Pancreas (tissue), 10 donors: ENCODE measurements at regions not wholly inside any gene's neighbourhood (a gene's known extent, or its start where the extent isn't known, plus 50 kb on each side); places are given as distances from the start of the nearest gene placed in this dataset.

Experiments used
- ATAC-seq, 4 donors: fragments of 200-7000 bp; cut with Tn5 transposase; one replicate each; pipeline versions ENCODE4 v1.8.0 to v1.9.1; 2020; ENCODE audit warnings: mild to moderate bottlenecking in 4 of 4, moderate library complexity in 4 of 4
- DNase-seq, 6 donors: peaks; one replicate each; pipeline ENCODE4 v3.0.0-alpha.2; 2020
- FAIRE-seq: peaks from 2 replicates; lab custom pipeline; 2012; peaks lifted over from hg19 to GRCh38; lab: Jason Lieb, UNC
- H3K27ac ChIP-seq, 4 donors: fragments of 200-600 bp; sonication (generic); 1 replicate in 3 of 4; 2 replicates in 1 of 4; pipeline versions ENCODE4 v1.5.0 to v1.8.0; 2020
- H3K27me3 ChIP-seq, 4 donors: fragments of 200-600 bp; one replicate each; pipeline ENCODE4 v1.8.0; 2021
- H3K36me3 ChIP-seq, 3 donors: fragments of 200-600 bp; sonication (generic) in 1 of 3; one replicate each; pipeline versions ENCODE4 v1.5.0 to v1.8.0; 2020 to 2021
- H3K4me1 ChIP-seq, 3 donors: fragments of 200-600 bp; one replicate each; pipeline ENCODE4 v1.8.0; 2021
- H3K4me3 ChIP-seq, 4 donors: fragments of 200-600 bp; sonication (generic) in 2 of 4; one replicate each; pipeline versions ENCODE4 v1.5.0 to v1.8.0; 2020 to 2021
- H3K9me3 ChIP-seq, 4 donors: fragments of 200-600 bp; one replicate each; pipeline ENCODE4 v1.8.0; 2021
- CTCF ChIP-seq, 4 donors: fragments of 200-600 bp; sonication (generic) in 3 of 4; IDR thresholded peaks; one replicate each; pipeline versions ENCODE4 v1.5.0 to v1.8.0; 2021; ENCODE audit warnings: antibody characterized with exemption in 4 of 4
- WGBS, 2 donors: extraction: QIAGEN DNeasy Blood & Tissue Kit; methylation state at CpG; one replicate each; pipeline ENCODE4 v1.1.7; 2013; 5-methylcytosine and 5-hydroxymethylcytosine counted together
- intact Hi-C, 3 donors: fragments of 100-400 bp; cut with DNase I; formaldehyde crosslinking; loops; one replicate each; pipeline versions ENCODE4 v1.11.1 to v1.14.2; 2022
- donor health status: healthy with polysubstance abuse.
- donor health status: DM: no; HTN: no; CAD: no; lungs with moderate emphysema.
- donor health status: DM: no; HTN: no; CAD: no.
- donor health status: control.
- donor health status: control.
- donor health status: Bipolar disorder and iron deficiency.
- donor health status: DM: yes; HTN: yes; CAD: no.
- donor health status: DM: no; HTN: no; CAD: no.
- donor health status: DM: no; HTN: no; CAD: no.
- donor health status: DM: yes; HTN: yes; CAD: no.

DNA sequence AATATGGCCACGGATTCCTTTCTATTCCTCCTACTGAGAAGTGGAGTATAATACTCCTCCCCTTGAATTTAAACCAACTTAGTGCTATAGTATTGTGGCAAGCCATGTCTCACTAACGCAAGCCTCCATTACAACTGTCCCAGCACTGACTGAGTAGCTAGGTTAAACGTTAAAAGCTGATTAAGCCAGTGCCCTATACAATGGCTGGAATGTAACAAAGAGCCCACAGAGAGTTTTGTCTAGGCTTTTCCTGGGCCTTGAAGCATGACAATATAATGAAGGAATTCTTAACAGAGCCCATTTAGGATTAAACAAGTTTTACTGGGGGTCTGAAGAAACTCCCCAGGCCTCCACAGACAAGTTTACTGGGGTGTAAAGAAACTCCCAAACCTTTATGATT, 254.5 kb upstream of the DACH1 start:
- TF ChIP-seq CTCF (IDR thresholded peaks at IDR 0.05): no peak
- H3K36me3 ChIP-seq: no peaks in the 10 kb centered on the region
- ATAC-seq (no peak), FAIRE-seq (no peak), DNase-seq (no peak)
- no peak overlapping the region for H3K4me3 ChIP-seq
- H3K9me3 ChIP-seq: no peaks in the 10 kb centered on the region
- H3K27me3 ChIP-seq: no peaks in the 10 kb centered on the region
- intact Hi-C loops: no loop called here
- H3K4me1 ChIP-seq: peaks cover 0 to 8% (median 7%) of the 10 kb centered on the region in 3 donors
- H3K27ac ChIP-seq: no peak overlapping the region
- WGBS, 2 donors: 79 to 83% methylated on average over 3 of the region's 3 CpGs

DNA sequence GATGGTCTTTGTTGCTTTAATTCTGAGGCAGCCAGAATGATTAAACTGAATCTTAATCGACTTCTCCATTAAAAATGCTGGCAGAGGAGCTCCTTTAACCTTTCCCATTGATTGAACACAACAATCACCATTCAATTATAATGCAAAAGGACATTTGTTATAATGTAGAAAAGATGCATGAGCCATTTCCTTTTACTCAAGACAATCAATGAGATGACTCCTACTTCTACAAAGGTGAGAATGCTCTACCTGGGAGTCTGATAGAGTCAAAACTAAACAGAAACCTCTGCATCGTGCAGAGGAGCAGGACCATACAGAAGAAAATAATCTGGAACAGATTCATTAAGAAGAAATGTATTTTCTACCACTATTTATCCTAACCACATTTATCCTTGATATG, 253.6 kb upstream of the DACH1 start:
- peaks cover 0 to 2% (median 0%) of the 10 kb centered on the region in 3 donors for H3K4me1 ChIP-seq
- 77 to 80% methylated on average over 2 of the region's 2 CpGs for WGBS, 2 donors
- no peak overlapping the region for H3K4me3 ChIP-seq
- DNase-seq: no peak
- intact Hi-C loops: no loop called here
- H3K9me3 ChIP-seq: no peaks in the 10 kb centered on the region
- no peaks in the 10 kb centered on the region for H3K27me3 ChIP-seq
- no peak for FAIRE-seq
- TF ChIP-seq CTCF (IDR thresholded peaks at IDR 0.05): no peak
- H3K27ac ChIP-seq: no peak overlapping the region
- no peak for ATAC-seq
- H3K36me3 ChIP-seq: no peaks in the 10 kb centered on the region

DNA sequence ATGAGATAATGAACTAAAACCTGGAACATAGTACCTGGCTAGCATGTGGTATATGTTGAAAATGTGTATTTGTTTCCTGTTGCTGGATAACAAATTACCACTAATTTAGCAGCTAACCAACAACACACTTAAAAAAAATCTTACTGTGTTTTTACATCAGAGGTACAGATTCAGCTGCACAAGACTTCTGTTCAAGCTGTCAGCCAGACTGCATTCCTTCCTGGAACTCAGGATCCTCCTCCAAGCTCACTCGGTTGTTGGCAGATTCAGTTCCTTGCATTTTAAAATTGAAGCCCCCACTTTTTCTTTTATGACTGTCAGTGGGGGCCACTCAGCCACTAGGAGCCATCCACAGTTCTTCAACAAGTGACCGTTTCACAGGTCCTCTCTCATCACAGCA, 246.9 kb upstream of the DACH1 start:
- Histone ChIP-seq H3K4me1 (no peaks in the 10 kb centered on the region), H3K9me3 (no peaks in the 10 kb centered on the region), H3K27ac (no peak overlapping the region), H3K4me3 (no peak overlapping the region), H3K36me3 (no peaks in the 10 kb centered on the region), H3K27me3 (no peaks in the 10 kb centered on the region)
- WGBS, 2 donors: 83 to 87% methylated on average over 2 of the region's 2 CpGs
- no peak for FAIRE-seq
- intact Hi-C loops: no loop called here
- no peak for ATAC-seq
- no peak for DNase-seq
- no peak for TF ChIP-seq CTCF (IDR thresholded peaks at IDR 0.05)

GRCh38 chr13:72113076-72113475, 246.1 kb upstream of the DACH1 start:
- no peak for DNase-seq
- Histone ChIP-seq H3K4me3 (no peak overlapping the region), H3K4me1 (no peaks in the 10 kb centered on the region), H3K36me3 (no peaks in the 10 kb centered on the region), H3K27me3 (no peaks in the 10 kb centered on the region), H3K9me3 (no peaks in the 10 kb centered on the region), H3K27ac (no peak overlapping the region)
- no peak for FAIRE-seq
- intact Hi-C loops: no loop called here
- no peak for ATAC-seq
- 88 to 92% methylated on average over 1 of the region's 1 CpG for WGBS, 2 donors
- no peak for TF ChIP-seq CTCF (IDR thresholded peaks at IDR 0.05)

DNA sequence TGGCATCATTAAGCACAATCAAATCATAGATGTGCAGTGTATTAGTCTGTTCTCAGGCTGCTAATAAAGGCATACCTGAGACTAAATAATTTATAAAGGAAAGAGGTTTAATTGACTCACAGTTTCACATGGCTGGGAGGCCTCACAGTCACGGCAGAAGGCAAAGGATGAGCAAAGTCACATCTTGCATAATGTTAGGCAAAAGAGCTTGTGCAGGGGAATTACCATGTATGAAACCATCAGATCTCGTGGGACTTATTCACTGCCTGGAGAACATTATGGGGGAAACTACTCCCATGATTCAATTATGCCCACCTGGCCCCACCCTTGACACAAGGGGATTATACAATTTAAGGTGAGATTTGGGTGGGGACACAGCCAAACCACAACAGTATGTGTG, 245.2 kb upstream of the DACH1 start:
- no peak overlapping the region for H3K4me3 ChIP-seq
- H3K36me3 ChIP-seq: no peaks in the 10 kb centered on the region
- no peaks in the 10 kb centered on the region for H3K27me3 ChIP-seq
- FAIRE-seq (no peak), DNase-seq (no peak), ATAC-seq (no peak)
- WGBS, 2 donors: 89 to 94% methylated on average over 2 of the region's 2 CpGs
- H3K4me1 ChIP-seq: no peaks in the 10 kb centered on the region
- H3K9me3 ChIP-seq: no peaks in the 10 kb centered on the region
- no peak overlapping the region for H3K27ac ChIP-seq
- TF ChIP-seq CTCF (IDR thresholded peaks at IDR 0.05): no peak
- intact Hi-C loops: no loop called here
